BLaER1 (cell line): ENCODE measurements at regions not wholly inside any gene's neighbourhood (a gene's known extent, or its start where the extent isn't known, plus 50 kb on each side); places are given as distances from the start of the nearest gene placed in this dataset.
"Not testable (repeated sequence)": the region's sequence is repeated elsewhere in the genome, so short reads cannot be mapped to it uniquely, and the experiment has no call there.

Experiments
- H3K27ac ChIP-seq: shearing (Covaris generic); formaldehyde crosslinking; 2 replicates; pipeline ENCODE4 v1.8.1; 2022
- H3K27me3 ChIP-seq: shearing (Covaris generic); formaldehyde crosslinking; 2 replicates; pipeline ENCODE4 v1.8.1; 2022
- H3K36me3 ChIP-seq: shearing (Covaris generic); formaldehyde crosslinking; 2 replicates; pipeline ENCODE4 v1.8.1; 2022
- H3K4me1 ChIP-seq: shearing (Covaris generic); formaldehyde crosslinking; 2 replicates; pipeline ENCODE4 v1.8.1; 2022
- H3K4me2 ChIP-seq: shearing (Covaris generic); formaldehyde crosslinking; 2 replicates; pipeline ENCODE4 v1.8.1; 2022
- H3K4me3 ChIP-seq: shearing (Covaris generic); formaldehyde crosslinking; 2 replicates; pipeline ENCODE4 v1.8.1; 2022
- H3K9ac ChIP-seq: shearing (Covaris generic); formaldehyde crosslinking; 2 replicates; pipeline ENCODE4 v1.8.1; 2022
- H3K9me3 ChIP-seq: shearing (Covaris generic); formaldehyde crosslinking; 2 replicates; pipeline ENCODE4 v1.8.1; 2022
- H4K20me1 ChIP-seq: shearing (Covaris generic); formaldehyde crosslinking; 2 replicates; pipeline ENCODE4 v1.8.1; 2022
- Cebpa-rat ChIP-seq: shearing (Covaris generic); IDR thresholded peaks from 2 replicates; pipeline ENCODE4 v1.8.1; 2022

DNA sequence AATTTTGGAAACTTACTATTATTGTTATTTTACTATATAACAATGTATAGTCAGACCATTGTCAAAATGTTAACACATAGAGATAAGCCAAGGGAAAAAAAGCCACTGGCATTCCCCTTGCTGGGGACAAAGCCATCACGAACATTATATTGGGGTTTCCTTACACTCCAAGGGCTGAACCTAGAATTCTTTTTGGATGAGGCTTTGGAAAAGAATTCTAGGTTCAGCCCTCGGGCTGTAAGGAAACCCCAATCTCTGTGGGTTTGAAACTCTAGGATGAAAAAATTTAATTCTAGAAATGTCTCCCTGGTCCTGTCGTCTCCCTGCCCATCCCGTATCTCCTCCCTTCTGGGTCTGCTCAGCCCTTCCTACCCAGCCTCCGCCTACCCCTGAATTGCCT lies 67.0 kb upstream of the SMAD6 start:
- Histone ChIP-seq H3K9ac (no peak overlapping the region), H3K27ac (no peak overlapping the region), H3K36me3 (no peaks in the 10 kb centered on the region), H3K4me2 (no peak overlapping the region), H4K20me1 (no peaks in the 10 kb centered on the region), H3K4me1 (peaks cover 32% of the 10 kb centered on the region), H3K9me3 (no peaks in the 10 kb centered on the region), H3K4me3 (no peak overlapping the region), H3K27me3 (no peaks in the 10 kb centered on the region)
- no peak for TF ChIP-seq Cebpa-rat

DNA sequence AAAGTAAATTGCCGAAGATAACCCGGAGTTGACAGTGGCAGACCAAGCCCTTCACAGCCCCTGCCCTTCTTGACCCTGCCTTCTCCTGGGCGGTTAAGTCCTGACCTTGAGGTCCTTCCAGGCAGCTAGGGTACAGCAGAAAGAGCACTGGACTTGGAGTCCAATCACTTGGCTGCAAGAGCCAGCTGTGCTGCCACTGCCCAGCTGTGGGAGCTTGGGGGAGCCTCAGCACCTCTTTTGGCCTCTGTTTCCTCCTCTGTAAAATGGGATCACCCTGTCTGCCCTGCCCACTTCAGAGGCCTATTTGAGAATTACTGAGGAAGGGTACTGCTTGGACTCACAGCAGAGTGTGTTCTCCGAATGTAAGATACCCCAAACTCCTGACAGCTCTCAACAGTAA lies 66.2 kb upstream of the SMAD6 start:
- no peak overlapping the region for H3K27ac ChIP-seq
- H3K4me1 ChIP-seq, result peaks cover 32% of the 10 kb centered on the region
- H3K4me2 ChIP-seq, result no peak overlapping the region

DNA sequence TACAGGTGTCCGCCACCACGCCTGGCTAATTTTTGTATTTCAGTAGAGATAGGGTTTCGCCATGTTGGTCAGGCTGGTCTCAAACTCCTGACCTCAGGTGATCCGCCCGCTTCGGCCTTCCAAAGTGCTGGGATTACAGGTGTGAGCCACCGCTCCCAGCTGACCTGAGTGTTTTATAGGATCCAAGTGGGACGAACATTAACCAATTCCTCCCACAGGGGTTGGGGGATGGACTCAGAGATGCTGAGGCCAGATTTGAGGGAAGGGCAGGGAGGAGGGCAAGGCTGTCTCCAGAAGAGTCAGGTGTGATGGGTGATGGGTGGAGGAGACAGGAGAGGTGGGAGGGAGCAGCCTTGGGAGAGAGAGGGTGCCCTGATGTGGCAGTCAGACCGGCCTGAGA lies 65.0 kb upstream of the SMAD6 start:
- H3K36me3 ChIP-seq, H3K4me3 ChIP-seq, H4K20me1 ChIP-seq, H3K9ac ChIP-seq, H3K27ac ChIP-seq, H3K4me2 ChIP-seq, H3K27me3 ChIP-seq, H3K9me3 ChIP-seq: not testable (repeated sequence)
- peaks cover 35% of the 10 kb centered on the region for H3K4me1 ChIP-seq

More for the DNA sequence above, 66.2 kb upstream of the SMAD6 start:
- Histone ChIP-seq H3K36me3 (no peaks in the 10 kb centered on the region), H3K27me3 (no peaks in the 10 kb centered on the region), H4K20me1 (no peaks in the 10 kb centered on the region), H3K9me3 (no peaks in the 10 kb centered on the region), H3K9ac (no peak overlapping the region), H3K4me3 (no peak overlapping the region)
- TF ChIP-seq Cebpa-rat, result no peak

DNA sequence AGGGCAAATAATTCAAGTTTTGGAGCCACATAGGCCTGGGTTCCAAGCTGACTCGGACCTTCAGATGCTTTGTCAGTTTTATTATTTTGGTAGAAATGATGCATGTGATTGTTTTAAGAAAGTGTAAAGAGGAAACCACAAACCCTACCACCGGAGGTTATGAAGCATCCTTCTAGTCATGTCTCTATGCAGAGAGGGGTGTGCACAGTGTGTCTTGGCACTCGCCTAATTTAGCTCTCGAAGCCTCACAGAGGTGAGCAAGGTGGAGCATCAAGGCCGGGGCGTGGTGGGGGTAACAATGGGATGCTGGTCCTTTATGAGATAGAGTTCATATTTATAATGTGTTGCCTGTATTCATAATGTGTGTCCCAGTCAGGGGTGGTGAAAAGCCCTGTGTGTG lies 63.7 kb upstream of the SMAD6 start:
- Histone ChIP-seq H3K27ac (no peak overlapping the region), H3K4me3 (no peak overlapping the region), H3K9ac (peak overlapping the region; percentile 34; the same call in 1 of the 2 replicates), H4K20me1 (no peaks in the 10 kb centered on the region), H3K4me2 (peak overlapping the region; percentile 80), H3K9me3 (no peaks in the 10 kb centered on the region), H3K4me1 (peaks cover 28% of the 10 kb centered on the region), H3K36me3 (no peaks in the 10 kb centered on the region), H3K27me3 (no peaks in the 10 kb centered on the region)
- no peak for TF ChIP-seq Cebpa-rat

DNA sequence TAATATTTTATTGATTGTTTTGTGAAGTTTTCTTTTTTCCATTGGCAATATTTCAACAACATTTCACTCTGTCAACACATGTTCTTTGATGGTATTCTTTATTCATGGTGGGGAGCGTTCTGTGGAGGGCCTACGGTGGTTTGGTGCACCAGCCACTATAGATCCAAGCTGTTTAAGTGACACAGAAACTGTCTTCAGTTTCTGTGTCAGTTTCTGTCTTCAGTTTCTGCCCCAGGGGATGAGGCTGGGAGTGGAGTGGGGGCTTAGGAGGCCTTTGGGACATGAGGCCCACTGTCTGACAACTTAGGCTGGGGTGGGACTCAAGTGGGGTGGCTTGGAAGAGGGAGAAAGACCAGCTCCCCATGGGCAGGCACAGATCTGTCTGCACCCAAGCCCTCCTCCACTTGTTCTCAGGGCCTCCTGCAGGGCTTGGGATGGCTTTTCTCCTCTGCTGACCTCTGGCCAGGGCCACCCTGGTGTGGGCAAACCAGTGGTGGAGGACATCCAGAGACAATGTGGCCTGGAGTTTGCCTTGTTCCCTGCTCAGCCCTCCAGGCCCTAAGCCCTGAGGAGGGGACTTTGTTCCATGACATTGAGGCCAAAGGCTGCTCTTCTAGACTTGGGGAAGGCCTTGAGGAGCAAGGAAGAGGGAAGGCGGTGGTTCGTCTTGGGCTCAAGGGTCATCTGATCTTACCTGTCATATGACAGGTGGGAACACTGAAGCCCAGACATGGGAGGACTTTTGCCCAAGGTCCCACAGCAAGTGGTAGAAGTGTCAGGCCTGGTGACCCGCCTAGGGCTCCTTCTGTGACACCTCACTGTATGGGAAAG lies 60.3 kb upstream of the SMAD6 start:
- Histone ChIP-seq H3K27ac (0 out of 2 replicates have a peak overlapping the region, but pooled peaks have one; percentile 26), H3K4me3 (no peak overlapping the region), H3K4me1 (peaks cover 36% of the 10 kb centered on the region), H3K9ac (no peak overlapping the region), H3K36me3 (no peaks in the 10 kb centered on the region), H3K9me3 (no peaks in the 10 kb centered on the region), H3K27me3 (no peaks in the 10 kb centered on the region), H4K20me1 (no peaks in the 10 kb centered on the region), H3K4me2 (peak overlapping the region; percentile 26; the same call in 1 of the 2 replicates)
- no peak for TF ChIP-seq Cebpa-rat

DNA sequence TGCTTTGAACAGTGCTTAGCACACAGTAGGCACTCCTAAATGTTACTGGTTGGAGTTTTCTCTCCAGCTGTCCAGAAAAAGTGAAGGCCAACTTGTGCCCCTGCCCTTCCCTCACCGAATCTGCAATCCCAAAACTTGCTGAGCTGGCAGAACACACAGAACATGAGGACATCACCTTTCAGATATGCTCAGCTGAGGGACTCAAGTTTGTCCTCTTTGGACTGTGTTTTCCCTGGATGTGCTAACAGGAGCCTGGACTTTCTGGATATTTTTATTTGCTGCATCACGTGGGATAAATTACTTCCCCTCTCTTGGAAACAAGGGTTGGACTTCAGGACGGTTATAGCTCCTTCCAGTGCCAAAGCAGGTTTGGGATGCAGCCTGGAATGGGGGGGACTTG lies 59.5 kb upstream of the SMAD6 start:
- no peak for TF ChIP-seq Cebpa-rat
- Histone ChIP-seq H3K4me1 (peaks cover 44% of the 10 kb centered on the region), H3K9me3 (no peaks in the 10 kb centered on the region), H3K27ac (no peak overlapping the region), H3K27me3 (no peaks in the 10 kb centered on the region), H3K36me3 (no peaks in the 10 kb centered on the region), H3K4me3 (no peak overlapping the region), H3K4me2 (no peak overlapping the region), H3K9ac (no peak overlapping the region), H4K20me1 (no peaks in the 10 kb centered on the region)

DNA sequence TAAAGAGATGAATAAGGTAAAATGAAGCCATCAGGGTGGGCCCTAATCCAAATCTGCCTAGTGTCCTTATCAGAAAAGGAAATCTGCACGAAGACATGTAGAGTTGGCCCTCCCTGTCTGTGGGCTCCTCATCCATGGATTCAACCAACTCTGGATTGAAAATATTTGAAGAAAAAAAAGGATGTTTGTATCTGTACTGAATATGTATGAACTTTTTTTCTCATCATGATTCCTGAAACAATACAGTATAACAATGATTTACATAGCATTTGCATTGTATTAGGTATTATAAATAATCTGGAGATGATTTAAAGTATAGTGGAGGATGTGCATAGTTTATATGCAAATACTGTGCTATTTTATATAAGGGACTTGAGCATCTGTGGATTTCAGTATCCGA lies 59.0 kb upstream of the SMAD6 start:
- no peak overlapping the region for H3K9ac ChIP-seq
- H3K4me1 ChIP-seq, result peaks cover 45% of the 10 kb centered on the region
- no peaks in the 10 kb centered on the region for H3K36me3 ChIP-seq
- H3K27ac ChIP-seq, result no peak overlapping the region
- H3K4me3 ChIP-seq, result no peak overlapping the region
- no peaks in the 10 kb centered on the region for H3K9me3 ChIP-seq
- no peaks in the 10 kb centered on the region for H4K20me1 ChIP-seq
- H3K4me2 ChIP-seq, result no peak overlapping the region
- no peaks in the 10 kb centered on the region for H3K27me3 ChIP-seq
- no peak for TF ChIP-seq Cebpa-rat

DNA sequence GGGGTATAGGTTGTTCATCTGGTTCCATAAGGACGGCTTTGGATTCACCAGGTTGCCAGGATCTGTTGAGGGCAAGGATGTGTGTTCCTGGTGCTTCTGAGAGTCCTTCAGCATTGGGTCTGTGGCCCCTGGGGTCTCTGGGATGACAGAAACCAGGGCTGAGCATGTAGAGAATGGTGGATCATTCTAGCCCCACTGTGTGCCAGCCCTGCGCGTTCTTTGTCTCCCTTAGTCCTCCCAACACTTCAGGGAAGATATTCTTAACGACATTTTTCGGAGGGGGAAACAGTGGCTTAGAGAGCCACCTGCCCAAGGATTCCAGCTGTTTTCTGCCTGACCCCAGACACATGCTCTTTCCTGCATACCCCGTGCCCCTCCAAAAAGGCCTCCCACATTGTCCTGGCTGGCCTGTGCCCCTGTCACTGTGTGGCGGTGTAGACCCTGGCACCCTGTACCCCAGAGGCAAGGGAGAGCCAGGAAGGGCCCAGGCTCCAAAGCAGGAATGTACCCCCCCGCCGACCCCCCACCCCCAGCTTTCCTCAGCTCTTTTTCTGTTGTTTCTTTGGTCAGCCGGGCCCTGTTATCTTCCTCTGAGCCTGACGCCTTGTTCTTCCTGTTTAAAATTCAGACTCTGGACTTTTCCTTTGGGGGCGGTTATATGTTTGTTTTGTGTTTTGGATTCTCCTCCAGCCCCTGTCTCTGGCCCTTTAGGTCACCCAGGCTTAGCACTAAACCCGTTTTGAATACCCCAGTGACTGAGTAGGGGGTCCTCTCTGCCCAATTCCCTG lies 57.8 kb upstream of the SMAD6 start:
- H3K4me3 ChIP-seq, result no peak overlapping the region
- H3K4me2 ChIP-seq, result no peak overlapping the region
- H3K9ac ChIP-seq, result no peak overlapping the region
- no peaks in the 10 kb centered on the region for H3K27me3 ChIP-seq
- H4K20me1 ChIP-seq, result no peaks in the 10 kb centered on the region
- TF ChIP-seq Cebpa-rat, result no peak
- H3K4me1 ChIP-seq, result peaks cover 37% of the 10 kb centered on the region
- H3K36me3 ChIP-seq, result no peaks in the 10 kb centered on the region
- H3K9me3 ChIP-seq, result no peaks in the 10 kb centered on the region
- no peak overlapping the region for H3K27ac ChIP-seq

DNA sequence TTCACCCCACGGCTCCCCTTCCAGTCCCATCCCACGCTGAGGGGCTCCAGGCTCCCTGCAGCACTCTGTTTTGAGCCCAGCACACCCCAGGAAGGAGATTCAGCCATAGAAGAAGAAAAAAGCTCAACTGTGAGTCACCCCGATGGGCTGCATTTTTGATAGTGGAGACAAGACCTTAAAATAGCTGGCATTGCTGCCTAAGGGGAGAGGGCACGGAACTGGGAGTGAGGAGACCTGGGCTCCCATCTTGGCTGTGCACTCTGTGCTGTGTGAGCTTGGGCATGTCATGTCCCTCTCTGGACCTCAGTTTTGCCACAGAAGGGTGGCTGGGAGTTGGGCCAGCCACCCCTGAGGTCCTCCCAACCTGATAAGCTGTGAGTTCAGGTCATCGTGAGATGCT lies 57.2 kb upstream of the SMAD6 start:
- H3K4me1 ChIP-seq, result peaks cover 34% of the 10 kb centered on the region
- no peak overlapping the region for H3K4me3 ChIP-seq
- H4K20me1 ChIP-seq, result no peaks in the 10 kb centered on the region
- H3K4me2 ChIP-seq, result no peak overlapping the region
- TF ChIP-seq Cebpa-rat, result no peak
- H3K9ac ChIP-seq, result no peak overlapping the region
- no peaks in the 10 kb centered on the region for H3K27me3 ChIP-seq
- no peaks in the 10 kb centered on the region for H3K9me3 ChIP-seq
- H3K27ac ChIP-seq, result no peak overlapping the region
- H3K36me3 ChIP-seq, result no peaks in the 10 kb centered on the region

DNA sequence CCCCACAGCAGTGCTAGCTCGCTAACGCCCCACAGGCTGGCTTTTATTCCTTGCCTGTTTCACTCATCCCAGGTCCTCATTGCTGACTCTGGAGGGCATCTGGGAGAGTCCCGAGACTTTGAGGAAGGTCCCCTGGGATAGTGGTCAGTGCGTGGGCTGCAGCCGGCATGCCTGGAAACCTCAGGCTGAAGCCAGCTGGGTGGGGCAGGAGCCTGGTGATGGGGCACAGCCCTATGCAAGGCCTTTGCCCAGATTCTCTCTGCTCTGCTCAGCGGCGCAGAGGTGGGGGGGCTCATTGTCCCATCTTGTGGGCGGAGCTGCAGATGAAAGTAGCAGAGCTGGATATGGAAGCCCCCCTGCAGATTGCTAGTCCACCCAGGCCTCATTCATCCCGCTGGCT lies 55.7 kb upstream of the SMAD6 start:
- Histone ChIP-seq H4K20me1 (no peaks in the 10 kb centered on the region), H3K4me3 (no peak overlapping the region), H3K36me3 (no peaks in the 10 kb centered on the region), H3K4me2 (peak overlapping the region; percentile 20), H3K9ac (no peak overlapping the region), H3K4me1 (peaks cover 32% of the 10 kb centered on the region), H3K27me3 (no peaks in the 10 kb centered on the region), H3K27ac (no peak overlapping the region), H3K9me3 (no peaks in the 10 kb centered on the region)
- TF ChIP-seq Cebpa-rat, result no peak
